ENCODE measurements at regions not wholly inside any gene's neighbourhood (a gene's known extent, or its start where the extent isn't known, plus 50 kb on each side); places are given as distances from the start of the nearest gene placed in this dataset.
"Not testable (repeated sequence)": the region's sequence is repeated elsewhere in the genome, so short reads cannot be mapped to it uniquely, and the experiment has no call there.

DNA sequence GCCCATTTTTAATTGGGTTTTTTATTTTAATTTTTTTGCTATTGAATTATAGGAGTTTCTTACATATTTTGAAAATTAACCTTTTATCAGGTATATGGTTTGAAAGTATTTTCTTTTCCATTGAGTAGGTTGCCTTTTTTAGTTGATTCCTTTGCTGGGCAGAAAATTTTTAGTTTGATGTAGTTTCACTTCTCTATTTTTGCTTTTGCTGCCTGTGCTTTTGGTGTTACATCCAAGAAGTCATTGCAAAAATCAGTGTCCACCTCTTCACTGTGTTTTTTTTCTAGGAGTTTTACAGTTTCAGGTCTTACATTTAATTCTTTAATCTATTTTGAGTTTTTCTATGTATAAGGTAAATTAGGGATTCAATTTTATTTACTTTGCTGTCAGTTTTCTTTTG, 129.8 kb upstream of the FERD3L start:
- H3K9me3 Mint-ChIP-seq (ENCODE audit: unreplicated experiment), result no peaks in the 10 kb centered on the region
- no peaks in the 10 kb centered on the region for H3K4me1 Mint-ChIP-seq (ENCODE audit: unreplicated experiment)
- H3K4me3 Mint-ChIP-seq (ENCODE audit: unreplicated experiment), result no peak overlapping the region
- no peak for DNase-seq (ENCODE audit: low spot score)
- TF ChIP-seq, protein P1, sequence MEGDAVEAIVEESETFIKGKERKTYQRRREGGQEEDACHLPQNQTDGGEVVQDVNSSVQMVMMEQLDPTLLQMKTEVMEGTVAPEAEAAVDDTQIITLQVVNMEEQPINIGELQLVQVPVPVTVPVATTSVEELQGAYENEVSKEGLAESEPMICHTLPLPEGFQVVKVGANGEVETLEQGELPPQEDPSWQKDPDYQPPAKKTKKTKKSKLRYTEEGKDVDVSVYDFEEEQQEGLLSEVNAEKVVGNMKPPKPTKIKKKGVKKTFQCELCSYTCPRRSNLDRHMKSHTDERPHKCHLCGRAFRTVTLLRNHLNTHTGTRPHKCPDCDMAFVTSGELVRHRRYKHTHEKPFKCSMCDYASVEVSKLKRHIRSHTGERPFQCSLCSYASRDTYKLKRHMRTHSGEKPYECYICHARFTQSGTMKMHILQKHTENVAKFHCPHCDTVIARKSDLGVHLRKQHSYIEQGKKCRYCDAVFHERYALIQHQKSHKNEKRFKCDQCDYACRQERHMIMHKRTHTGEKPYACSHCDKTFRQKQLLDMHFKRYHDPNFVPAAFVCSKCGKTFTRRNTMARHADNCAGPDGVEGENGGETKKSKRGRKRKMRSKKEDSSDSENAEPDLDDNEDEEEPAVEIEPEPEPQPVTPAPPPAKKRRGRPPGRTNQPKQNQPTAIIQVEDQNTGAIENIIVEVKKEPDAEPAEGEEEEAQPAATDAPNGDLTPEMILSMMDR (IDR thresholded peaks at IDR 0.05; ENCODE audit: unreplicated experiment), result no peak
- no peaks in the 10 kb centered on the region for H3K27me3 Mint-ChIP-seq (ENCODE audit: unreplicated experiment)
- H3K27ac Mint-ChIP-seq (ENCODE audit: unreplicated experiment), result no peak overlapping the region
- H3K36me3 Mint-ChIP-seq (ENCODE audit: low read depth, unreplicated experiment), result no peaks in the 10 kb centered on the region

DNA sequence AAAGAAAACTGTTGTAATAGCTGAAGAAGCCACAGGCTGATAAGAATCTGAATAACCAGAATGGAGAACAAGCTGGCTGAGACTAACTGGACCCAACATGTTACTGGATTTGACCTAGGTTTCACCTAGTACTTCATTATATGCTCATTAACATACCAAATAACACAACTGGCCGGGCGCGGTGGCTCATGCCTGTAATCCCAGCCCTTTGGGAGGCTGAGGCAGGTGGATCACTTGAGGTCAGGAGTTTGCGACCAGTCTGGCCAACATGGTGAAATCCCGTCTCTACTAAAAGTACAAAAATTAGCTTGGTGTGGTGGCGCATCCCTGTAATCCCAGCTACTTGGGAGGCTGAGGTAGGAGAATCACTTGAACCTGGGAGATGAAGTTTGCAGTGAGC, 127.1 kb upstream of the FERD3L start:
- H3K27ac Mint-ChIP-seq (ENCODE audit: unreplicated experiment); H3K27me3 Mint-ChIP-seq (ENCODE audit: unreplicated experiment); DNase-seq (ENCODE audit: low spot score); H3K36me3 Mint-ChIP-seq (ENCODE audit: low read depth, unreplicated experiment); H3K9me3 Mint-ChIP-seq (ENCODE audit: unreplicated experiment); H3K4me1 Mint-ChIP-seq (ENCODE audit: unreplicated experiment); H3K4me3 Mint-ChIP-seq (ENCODE audit: unreplicated experiment): not testable (repeated sequence)

DNA sequence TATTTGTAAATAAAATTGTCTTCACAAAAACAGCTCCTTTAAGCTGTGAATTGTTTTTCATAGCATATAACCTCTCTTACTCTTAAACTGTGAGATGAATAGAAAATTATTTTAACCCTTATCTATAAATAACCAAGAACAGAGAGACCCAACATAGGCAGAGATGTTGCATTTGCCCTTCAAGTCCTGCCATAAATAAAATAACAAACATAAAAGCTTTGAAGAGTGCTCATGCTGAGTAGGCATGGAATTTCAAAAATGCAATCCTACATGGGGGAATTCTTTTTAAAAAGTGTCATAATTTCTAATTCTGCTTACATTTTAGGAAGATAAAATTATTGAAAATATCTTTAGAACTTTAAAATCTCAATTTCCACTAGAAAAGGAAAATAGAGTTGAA, 124.1 kb upstream of the FERD3L start:
- Mint-ChIP-seq H3K36me3 (ENCODE audit: low read depth, unreplicated experiment) (no peaks in the 10 kb centered on the region), H3K27ac (ENCODE audit: unreplicated experiment) (no peak overlapping the region), H3K4me1 (ENCODE audit: unreplicated experiment) (no peaks in the 10 kb centered on the region), H3K27me3 (ENCODE audit: unreplicated experiment) (no peaks in the 10 kb centered on the region), H3K9me3 (ENCODE audit: unreplicated experiment) (no peaks in the 10 kb centered on the region), H3K4me3 (ENCODE audit: unreplicated experiment) (no peak overlapping the region)
- TF ChIP-seq, protein P1 (IDR thresholded peaks at IDR 0.05; ENCODE audit: unreplicated experiment), result no peak
- no peak for DNase-seq (ENCODE audit: low spot score)

DNA sequence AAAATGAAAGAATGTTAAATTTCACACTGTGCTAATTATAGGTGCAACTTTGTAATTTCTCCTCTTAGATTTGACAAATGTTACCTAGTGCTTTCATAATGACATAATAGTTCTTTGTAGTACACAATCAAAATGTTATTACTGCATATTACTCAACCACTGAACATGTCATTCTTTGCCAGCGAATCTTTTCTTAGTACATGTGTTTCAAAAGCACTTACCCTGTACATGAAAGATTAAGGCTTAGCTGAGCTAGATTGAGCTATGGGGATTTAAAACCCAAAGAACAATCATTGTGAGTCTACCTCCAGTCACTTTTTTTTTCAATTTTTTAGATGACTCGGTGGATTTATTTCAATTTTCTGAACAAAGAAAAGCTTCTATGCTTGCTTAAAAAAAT, 123.5 kb upstream of the FERD3L start:
- Mint-ChIP-seq H3K4me1 (ENCODE audit: unreplicated experiment) (no peaks in the 10 kb centered on the region), H3K4me3 (ENCODE audit: unreplicated experiment) (no peak overlapping the region), H3K27ac (ENCODE audit: unreplicated experiment) (no peak overlapping the region), H3K9me3 (ENCODE audit: unreplicated experiment) (no peaks in the 10 kb centered on the region), H3K27me3 (ENCODE audit: unreplicated experiment) (no peaks in the 10 kb centered on the region), H3K36me3 (ENCODE audit: low read depth, unreplicated experiment) (no peaks in the 10 kb centered on the region)
- DNase-seq (ENCODE audit: low spot score), result no peak
- TF ChIP-seq, protein P1 (IDR thresholded peaks at IDR 0.05; ENCODE audit: unreplicated experiment), result no peak

DNA sequence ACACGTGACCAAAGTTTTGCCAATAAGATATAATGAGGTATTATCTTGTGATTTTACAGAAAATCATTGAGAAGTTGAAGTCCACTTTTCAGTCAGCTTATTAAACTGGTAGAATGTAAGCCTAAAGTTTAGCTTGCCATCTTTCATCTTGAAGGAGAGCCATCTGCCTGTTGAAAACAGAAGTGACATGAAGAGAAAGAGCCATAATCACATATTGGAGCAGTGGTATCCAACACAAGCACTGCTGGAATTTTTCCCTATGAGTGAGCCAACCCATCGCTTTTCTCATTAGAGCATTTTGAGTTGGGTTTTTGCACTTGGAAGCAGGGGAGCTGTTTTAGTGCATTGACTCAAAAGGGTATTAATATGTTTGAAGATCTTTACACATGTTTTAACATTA, 117.6 kb upstream of the FERD3L start:
- H3K4me3 Mint-ChIP-seq (ENCODE audit: unreplicated experiment), result no peak overlapping the region
- H3K27me3 Mint-ChIP-seq (ENCODE audit: unreplicated experiment), result peaks cover 2% of the 10 kb centered on the region
- no peaks in the 10 kb centered on the region for H3K4me1 Mint-ChIP-seq (ENCODE audit: unreplicated experiment)
- DNase-seq (ENCODE audit: low spot score), result no peak
- TF ChIP-seq, protein P1 (IDR thresholded peaks at IDR 0.05; ENCODE audit: unreplicated experiment), result no peak
- H3K27ac Mint-ChIP-seq (ENCODE audit: unreplicated experiment), result no peak overlapping the region
- H3K36me3 Mint-ChIP-seq (ENCODE audit: low read depth, unreplicated experiment), result no peaks in the 10 kb centered on the region
- no peaks in the 10 kb centered on the region for H3K9me3 Mint-ChIP-seq (ENCODE audit: unreplicated experiment)

DNA sequence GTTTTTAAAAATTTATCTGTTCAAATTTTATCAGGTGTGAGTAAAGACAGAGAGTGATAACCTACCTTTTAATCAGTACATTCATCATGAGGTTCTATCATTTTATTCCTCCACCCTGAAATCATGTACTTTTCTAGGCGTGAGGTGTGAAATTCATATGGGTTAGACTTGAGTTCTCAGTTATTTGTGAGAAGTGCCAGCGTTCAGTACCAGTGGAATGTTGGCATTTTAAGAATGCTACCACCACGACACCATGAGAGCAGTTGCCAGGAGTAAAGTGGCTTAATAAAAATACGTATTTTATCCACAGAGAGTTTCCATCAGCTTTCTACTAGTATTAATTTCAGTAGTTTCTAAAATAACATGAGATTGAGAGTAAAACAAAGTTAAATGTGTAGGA, 104.1 kb upstream of the FERD3L start:
- TF ChIP-seq, protein P1 (IDR thresholded peaks at IDR 0.05; ENCODE audit: unreplicated experiment), result no peak
- no peaks in the 10 kb centered on the region for H3K9me3 Mint-ChIP-seq (ENCODE audit: unreplicated experiment)
- no peak overlapping the region for H3K4me3 Mint-ChIP-seq (ENCODE audit: unreplicated experiment)
- no peak for DNase-seq (ENCODE audit: low spot score)
- no peaks in the 10 kb centered on the region for H3K27me3 Mint-ChIP-seq (ENCODE audit: unreplicated experiment)
- H3K36me3 Mint-ChIP-seq (ENCODE audit: low read depth, unreplicated experiment), result no peaks in the 10 kb centered on the region
- no peak overlapping the region for H3K27ac Mint-ChIP-seq (ENCODE audit: unreplicated experiment)
- H3K4me1 Mint-ChIP-seq (ENCODE audit: unreplicated experiment), result no peaks in the 10 kb centered on the region

All from endothelial cell (in vitro differentiated cells).